ENCODE measurements at regions not wholly inside any gene's neighbourhood (a gene's known extent, or its start where the extent isn't known, plus 50 kb on each side); places are given as distances from the start of the nearest gene placed in this dataset.
"Not testable (repeated sequence)": the region's sequence is repeated elsewhere in the genome, so short reads cannot be mapped to it uniquely, and the experiment has no call there.

DNA sequence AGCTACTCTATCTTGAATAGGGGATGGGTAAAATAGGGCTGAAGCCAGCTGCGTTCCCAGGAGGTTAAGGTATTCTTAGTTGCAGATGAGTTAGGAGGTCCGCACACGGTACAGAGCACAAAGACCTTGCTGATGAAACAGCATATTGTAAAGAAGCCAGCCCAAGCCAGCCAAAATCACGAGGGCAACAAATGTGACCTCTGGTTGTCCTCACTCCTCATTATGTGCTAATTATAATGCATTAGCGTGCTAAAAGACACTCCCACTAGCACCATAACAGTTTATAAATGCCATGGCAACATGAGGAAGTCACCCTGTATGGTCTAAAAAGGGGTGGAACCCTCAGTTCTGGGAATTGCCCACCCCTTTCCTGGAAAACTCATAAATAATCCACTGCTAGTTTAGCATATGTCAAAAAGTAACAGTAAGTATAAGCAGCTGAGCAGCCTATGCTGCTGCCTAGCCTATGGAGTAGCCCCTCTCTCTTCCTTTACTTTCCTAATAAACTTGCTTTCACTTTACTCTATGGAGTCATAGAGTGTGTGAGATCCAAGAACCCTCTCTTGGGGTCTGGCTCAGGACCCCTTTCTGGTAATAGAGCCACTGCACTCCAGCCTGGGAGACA is 98.9 kb upstream of the NOX4 start:
- H3K27ac ChIP-seq (ENCODE audit: low read depth); H3K4me1 ChIP-seq (ENCODE audit: insufficient read depth); DNase-seq (ENCODE audit: extremely low spot score); H3K4me3 ChIP-seq (ENCODE audit: low read depth, low read length); H3K36me3 ChIP-seq (ENCODE audit: insufficient read depth): not testable (repeated sequence)
- 59% methylated on average over 5 of the region's 5 CpGs for WGBS

DNA sequence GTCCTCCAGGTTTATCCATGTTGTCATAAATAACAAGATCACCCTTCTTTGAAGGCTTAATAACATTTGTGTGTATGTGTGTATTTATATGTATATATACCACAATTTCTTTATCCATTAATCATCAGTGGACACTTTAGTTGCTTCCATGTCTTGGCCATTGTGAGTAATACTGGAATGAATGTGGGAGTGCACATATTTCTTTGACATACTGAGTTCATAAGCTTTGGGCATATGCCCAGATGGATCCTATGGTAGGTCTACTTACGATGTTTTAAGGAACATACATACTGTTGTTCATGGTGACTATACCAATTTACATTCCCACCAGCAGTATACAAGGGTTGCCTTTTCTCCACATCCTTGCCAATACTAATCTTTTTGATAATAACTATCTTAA is 108.8 kb upstream of the TRIM77 start:
- H3K4me1 ChIP-seq (ENCODE audit: insufficient read depth); H3K27ac ChIP-seq (ENCODE audit: low read depth); H3K36me3 ChIP-seq (ENCODE audit: insufficient read depth); DNase-seq (ENCODE audit: extremely low spot score); H3K4me3 ChIP-seq (ENCODE audit: low read depth, low read length): not testable (repeated sequence)
- WGBS = 87% methylated on average over 1 of the region's 1 CpG

DNA sequence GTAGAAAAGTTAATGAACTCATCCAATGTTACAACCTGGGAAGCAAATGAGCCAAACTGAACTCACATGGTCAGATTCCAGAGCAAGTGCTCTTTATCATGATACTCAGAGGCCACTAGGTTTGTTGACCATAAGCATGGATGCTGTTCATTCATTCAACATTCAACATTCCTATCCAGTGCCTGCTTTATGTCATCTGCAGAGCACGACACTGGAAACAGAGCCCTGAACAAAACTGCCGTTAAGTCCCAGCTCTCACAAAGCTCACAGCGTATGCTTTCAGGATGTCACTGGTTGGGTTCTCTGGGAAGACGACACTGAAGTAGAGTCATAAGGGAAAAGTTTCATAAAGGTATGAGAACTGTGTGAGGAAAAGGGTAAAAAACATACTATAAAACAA is 105.8 kb upstream of the TRIM77 start:
- WGBS = 46% methylated on average over 4 of the region's 4 CpGs
- H3K4me3 ChIP-seq (ENCODE audit: low read depth, low read length) = no peak overlapping the region
- H3K36me3 ChIP-seq (ENCODE audit: insufficient read depth) = no peaks in the 10 kb centered on the region
- no peaks in the 10 kb centered on the region for H3K4me1 ChIP-seq (ENCODE audit: insufficient read depth)
- DNase-seq (ENCODE audit: extremely low spot score) = no peak
- H3K27ac ChIP-seq (ENCODE audit: low read depth) = no peak overlapping the region

DNA sequence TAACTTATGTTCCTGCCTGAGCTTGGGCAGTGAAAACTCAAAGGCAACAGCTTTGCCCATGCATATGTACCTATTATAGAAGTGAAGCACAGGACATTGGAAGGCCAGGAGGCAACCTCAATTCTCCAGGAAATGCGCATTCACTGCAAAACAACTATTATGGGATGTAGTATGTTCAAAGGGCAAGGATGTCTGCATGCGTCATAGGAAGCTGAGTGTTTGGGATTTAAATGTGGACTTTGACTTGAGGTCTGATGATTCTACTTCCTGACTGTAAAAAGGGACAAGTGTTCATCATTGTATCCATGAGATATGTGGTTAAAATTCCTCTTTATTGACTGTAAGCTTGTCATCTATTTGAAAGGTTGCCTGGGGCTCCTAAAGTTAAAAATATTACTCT is 103.3 kb upstream of the TRIM77 start:
- not testable (repeated sequence) for H3K4me1 ChIP-seq (ENCODE audit: insufficient read depth); H3K36me3 ChIP-seq (ENCODE audit: insufficient read depth); DNase-seq (ENCODE audit: extremely low spot score); H3K27ac ChIP-seq (ENCODE audit: low read depth); H3K4me3 ChIP-seq (ENCODE audit: low read depth, low read length)
- 76% methylated on average over 2 of the region's 2 CpGs for WGBS

DNA sequence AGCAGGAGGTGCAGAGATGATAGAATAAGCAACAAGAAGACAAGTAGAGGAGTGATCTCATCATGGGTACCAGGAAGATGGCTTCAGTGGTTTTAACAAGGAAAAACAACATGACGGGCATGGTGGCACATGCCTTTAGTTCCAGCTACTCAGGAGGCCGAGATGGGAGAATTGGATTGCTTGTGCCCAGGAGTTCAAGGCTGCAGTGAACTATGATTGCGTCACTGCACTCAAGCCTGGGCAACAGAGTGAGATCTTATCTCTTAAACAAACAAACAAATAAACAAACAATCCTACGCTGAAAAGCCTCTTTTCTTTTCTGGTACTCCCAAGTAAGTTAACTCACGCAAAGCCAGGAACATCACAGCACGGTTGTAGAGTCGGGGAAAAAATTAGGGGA is 102.6 kb upstream of the TRIM77 start:
- not testable (repeated sequence) for H3K4me3 ChIP-seq (ENCODE audit: low read depth, low read length); H3K4me1 ChIP-seq (ENCODE audit: insufficient read depth); H3K27ac ChIP-seq (ENCODE audit: low read depth); DNase-seq (ENCODE audit: extremely low spot score); H3K36me3 ChIP-seq (ENCODE audit: insufficient read depth)
- WGBS = 62% methylated on average over 7 of the region's 7 CpGs

DNA sequence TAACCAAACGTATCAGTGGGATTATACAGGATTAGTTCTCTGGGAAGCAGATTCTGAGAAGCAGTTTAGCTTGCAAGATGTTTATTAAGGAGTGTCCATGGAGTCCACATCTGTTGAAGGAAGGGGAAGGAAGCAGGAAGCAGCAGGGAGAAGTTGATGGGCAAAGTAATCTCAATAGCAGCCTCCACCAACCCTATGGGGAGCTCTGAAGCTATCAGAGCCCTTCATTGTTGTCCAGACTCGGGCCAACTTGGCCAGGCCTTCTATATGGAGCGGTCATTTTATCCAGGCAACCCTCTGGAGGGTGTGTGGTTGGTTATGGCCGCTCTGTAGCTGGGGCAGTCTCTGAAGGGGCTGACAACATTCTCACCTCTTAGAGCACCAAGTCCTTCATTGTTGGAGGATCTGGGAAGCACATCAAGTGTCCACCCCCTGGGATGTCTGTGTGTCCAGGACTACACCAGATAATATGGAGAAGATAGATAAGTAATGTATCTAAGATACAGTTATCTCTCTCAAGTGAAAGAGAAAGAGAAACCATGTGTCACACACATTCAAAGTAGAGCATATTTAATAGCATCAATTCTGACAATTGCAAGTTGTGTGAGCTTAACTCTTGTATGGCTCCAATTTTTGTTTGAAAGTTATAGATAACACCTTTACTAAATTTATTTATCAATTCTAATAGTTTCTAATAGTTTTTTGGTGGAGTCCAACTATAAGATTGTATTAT is 101.7 kb upstream of the TRIM77 start:
- Histone ChIP-seq H3K4me1 (ENCODE audit: insufficient read depth) (no peaks in the 10 kb centered on the region), H3K4me3 (ENCODE audit: low read depth, low read length) (no peak overlapping the region), H3K36me3 (ENCODE audit: insufficient read depth) (no peaks in the 10 kb centered on the region), H3K27ac (ENCODE audit: low read depth) (no peak overlapping the region)
- WGBS = 60% methylated on average over 4 of the region's 4 CpGs
- DNase-seq (ENCODE audit: extremely low spot score) = no peak

DNA sequence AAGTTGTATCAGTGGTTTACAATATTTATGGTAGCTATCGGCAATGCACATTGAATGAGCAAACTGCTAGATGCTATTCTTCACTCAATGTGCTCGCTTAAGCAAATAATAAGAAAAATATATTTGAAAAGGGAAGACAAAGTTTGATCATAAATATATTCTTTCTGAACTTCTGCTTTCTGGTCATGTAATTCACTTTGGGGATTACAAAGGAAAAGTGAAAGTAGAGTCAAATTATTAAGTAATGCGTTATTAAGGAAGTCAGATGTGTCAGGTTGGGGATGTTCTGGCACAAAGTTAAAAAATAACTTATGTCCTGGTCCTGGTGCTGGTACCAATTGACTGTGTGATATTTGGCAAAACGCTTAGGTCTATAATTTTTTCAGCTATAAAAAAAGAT is 98.0 kb upstream of the TRIM77 start:
- Histone ChIP-seq H3K4me1 (ENCODE audit: insufficient read depth) (no peaks in the 10 kb centered on the region), H3K4me3 (ENCODE audit: low read depth, low read length) (no peak overlapping the region), H3K27ac (ENCODE audit: low read depth) (no peak overlapping the region), H3K36me3 (ENCODE audit: insufficient read depth) (no peaks in the 10 kb centered on the region)
- no peak for DNase-seq (ENCODE audit: extremely low spot score)
- WGBS = 83% methylated on average over 4 of the region's 4 CpGs

DNA sequence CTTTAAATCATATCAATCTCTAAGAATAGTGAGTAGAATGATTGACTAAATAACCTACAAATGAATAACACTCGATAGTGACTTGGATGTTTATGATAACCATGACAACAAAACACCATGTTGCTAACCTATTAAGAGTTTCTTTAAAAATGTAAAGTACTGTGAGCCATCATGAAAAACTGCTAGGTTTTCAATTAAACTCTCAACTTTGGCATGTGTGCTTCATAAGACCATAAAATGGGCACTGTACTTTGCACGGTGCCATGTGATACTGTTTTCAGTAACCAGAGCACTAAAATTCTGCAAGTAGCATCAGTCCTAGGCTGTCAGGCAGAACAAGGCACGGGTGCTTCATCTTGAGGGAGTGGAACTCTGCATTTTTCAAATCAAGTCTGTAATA is 96.2 kb upstream of the TRIM77 start:
- no peaks in the 10 kb centered on the region for H3K4me1 ChIP-seq (ENCODE audit: insufficient read depth)
- H3K27ac ChIP-seq (ENCODE audit: low read depth) = no peak overlapping the region
- 73% methylated on average over 3 of the region's 3 CpGs for WGBS
- H3K36me3 ChIP-seq (ENCODE audit: insufficient read depth) = no peaks in the 10 kb centered on the region
- H3K4me3 ChIP-seq (ENCODE audit: low read depth, low read length) = no peak overlapping the region
- DNase-seq (ENCODE audit: extremely low spot score) = no peak

DNA sequence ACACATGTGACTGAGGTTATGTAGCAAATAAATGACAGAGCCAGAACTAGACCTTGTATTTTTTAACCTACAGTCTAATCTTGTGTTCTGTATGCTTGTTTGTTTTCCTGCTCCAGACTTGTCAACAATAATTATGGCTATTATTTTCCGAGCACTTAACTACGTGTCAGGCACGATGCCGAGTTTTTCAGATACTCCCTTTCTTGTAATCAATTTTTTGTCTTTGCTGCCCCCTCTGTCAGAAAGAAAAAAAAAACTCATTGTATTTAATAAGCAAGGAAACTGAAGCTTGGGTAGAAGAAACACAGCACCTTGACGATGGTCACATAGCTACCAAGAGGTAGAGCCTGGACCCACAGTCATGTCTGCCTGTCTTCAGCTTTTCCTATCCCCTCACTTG is 95.7 kb upstream of the TRIM77 start:
- not testable (repeated sequence) for H3K27ac ChIP-seq (ENCODE audit: low read depth); H3K4me3 ChIP-seq (ENCODE audit: low read depth, low read length); DNase-seq (ENCODE audit: extremely low spot score); H3K4me1 ChIP-seq (ENCODE audit: insufficient read depth); H3K36me3 ChIP-seq (ENCODE audit: insufficient read depth)
- 36% methylated on average over 5 of the region's 5 CpGs for WGBS

DNA sequence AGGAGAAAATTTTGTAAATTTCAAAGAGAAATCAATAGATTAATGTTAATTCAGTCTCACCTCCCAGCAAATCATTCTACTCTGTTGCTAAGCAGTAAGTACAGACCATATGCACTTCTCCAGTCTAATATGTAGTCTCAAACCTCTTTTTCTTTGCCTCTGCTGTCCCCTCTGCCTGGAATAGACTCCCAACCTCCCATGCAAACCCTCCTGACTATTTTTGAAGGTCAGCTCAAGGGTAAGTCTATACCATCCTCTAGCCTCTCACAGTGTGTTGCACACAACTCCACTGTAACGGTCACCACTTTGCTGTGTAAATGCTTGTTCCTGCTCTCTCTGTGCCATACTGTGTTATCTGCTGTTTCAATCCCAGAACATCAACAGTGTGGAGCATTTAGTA is 94.5 kb upstream of the TRIM77 start:
- not testable (repeated sequence) for H3K4me1 ChIP-seq (ENCODE audit: insufficient read depth); H3K4me3 ChIP-seq (ENCODE audit: low read depth, low read length); H3K27ac ChIP-seq (ENCODE audit: low read depth); DNase-seq (ENCODE audit: extremely low spot score); H3K36me3 ChIP-seq (ENCODE audit: insufficient read depth)
- WGBS = 73% methylated on average over 1 of the region's 1 CpG

DNA sequence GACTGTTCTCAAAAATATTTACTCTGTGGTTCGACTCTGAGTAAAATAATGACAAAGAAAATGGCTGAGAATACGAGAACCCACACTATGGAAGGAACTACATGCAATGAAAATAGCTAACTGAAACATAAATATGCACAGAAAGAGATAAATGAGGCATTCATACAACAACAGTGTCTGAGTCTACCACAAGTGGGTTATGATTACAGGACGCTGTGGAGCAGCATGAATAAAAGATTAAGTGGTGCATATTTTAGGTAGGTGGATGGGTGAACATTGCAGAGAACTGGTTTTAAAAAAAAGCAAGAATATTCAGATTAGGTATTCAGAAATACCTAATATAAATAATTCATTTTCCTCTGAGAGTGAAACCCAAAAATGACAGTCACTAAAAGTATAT is 93.9 kb upstream of the TRIM77 start:
- not testable (repeated sequence) for H3K27ac ChIP-seq (ENCODE audit: low read depth); H3K4me3 ChIP-seq (ENCODE audit: low read depth, low read length); H3K4me1 ChIP-seq (ENCODE audit: insufficient read depth); H3K36me3 ChIP-seq (ENCODE audit: insufficient read depth); DNase-seq (ENCODE audit: extremely low spot score)
- WGBS = 57% methylated on average over 3 of the region's 3 CpGs

DNA sequence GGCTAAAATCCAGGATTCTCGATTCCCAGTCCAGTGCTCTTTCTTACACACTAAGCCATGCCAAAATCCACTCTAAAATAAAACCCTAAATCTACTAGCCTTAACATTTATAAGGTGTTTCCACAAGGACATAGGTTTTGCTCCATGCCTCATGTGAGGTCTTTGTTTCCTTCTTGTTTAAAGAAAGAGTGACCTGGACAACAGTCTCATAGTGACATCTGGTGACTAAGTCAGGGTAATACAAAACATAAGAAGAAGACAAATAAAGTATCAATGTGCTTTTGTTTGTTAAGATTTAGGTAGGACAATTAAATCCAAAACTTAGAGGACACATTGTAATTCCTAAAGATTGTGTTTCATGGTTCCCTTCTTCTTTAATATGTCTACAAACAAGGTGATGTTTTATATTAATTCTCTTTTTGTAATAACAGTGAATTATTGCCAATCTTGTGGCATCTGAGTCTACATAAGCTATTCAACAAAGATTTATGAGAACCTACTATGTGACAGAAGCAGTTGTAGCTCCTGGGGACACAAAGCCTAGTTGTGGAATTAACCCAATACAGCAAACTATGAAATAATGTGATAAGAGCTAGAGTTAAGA is 93.0 kb upstream of the TRIM77 start:
- not testable (repeated sequence) for H3K27ac ChIP-seq (ENCODE audit: low read depth); DNase-seq (ENCODE audit: extremely low spot score); H3K4me3 ChIP-seq (ENCODE audit: low read depth, low read length); H3K4me1 ChIP-seq (ENCODE audit: insufficient read depth); H3K36me3 ChIP-seq (ENCODE audit: insufficient read depth)
- 32% methylated on average over 1 of the region's 1 CpG for WGBS

DNA sequence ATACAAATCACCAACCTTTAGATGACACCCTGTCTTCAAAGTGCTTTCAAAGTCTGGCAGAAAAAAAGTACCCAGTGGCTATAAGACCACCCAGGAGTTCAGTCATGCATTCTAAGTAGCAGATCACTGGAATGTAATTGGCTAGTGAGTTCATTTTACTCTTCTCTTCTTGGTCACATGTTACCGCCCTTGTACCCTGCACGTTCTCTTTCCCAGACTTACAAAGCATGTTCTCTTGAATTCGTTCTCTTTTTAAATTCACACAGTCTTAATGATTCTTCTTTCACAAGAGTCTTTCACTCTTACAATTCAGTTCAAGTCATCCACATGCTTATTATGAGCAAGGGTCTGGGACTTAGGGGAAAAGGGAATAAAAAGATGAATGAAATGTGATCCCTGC is 89.4 kb upstream of the TRIM77 start:
- H3K27ac ChIP-seq (ENCODE audit: low read depth); H3K4me3 ChIP-seq (ENCODE audit: low read depth, low read length); H3K36me3 ChIP-seq (ENCODE audit: insufficient read depth); DNase-seq (ENCODE audit: extremely low spot score); H3K4me1 ChIP-seq (ENCODE audit: insufficient read depth): not testable (repeated sequence)
- WGBS = 73% methylated on average over 3 of the region's 3 CpGs

DNA sequence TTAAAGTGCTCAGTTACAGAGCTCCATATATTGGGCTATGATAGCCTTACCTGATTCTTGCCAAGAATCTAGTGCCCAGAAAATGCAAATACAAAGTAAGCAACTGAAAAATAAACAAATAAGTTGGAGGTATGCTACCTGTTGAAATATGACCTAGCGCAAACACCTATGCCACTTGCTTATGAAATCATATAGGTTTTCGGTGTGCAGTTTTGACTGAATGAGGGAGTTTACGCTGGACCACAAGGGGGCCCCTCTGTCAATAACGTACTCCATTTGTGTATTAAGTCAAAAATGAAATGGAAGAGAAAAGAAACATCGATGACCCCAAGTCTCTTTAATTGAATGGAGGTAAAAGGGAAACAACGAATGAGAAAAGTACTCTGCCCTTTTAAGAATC is 84.9 kb upstream of the TRIM77 start:
- Histone ChIP-seq H3K36me3 (ENCODE audit: insufficient read depth) (no peaks in the 10 kb centered on the region), H3K4me1 (ENCODE audit: insufficient read depth) (no peaks in the 10 kb centered on the region), H3K4me3 (ENCODE audit: low read depth, low read length) (no peak overlapping the region), H3K27ac (ENCODE audit: low read depth) (no peak overlapping the region)
- no peak for DNase-seq (ENCODE audit: extremely low spot score)
- 82% methylated on average over 6 of the region's 6 CpGs for WGBS

Measured in urinary bladder (tissue), 3 donors.